Spleen (tissue), 7 donors: ENCODE measurements at regions not wholly inside any gene's neighbourhood (a gene's known extent, or its start where the extent isn't known, plus 50 kb on each side); places are given as distances from the start of the nearest gene placed in this dataset.

Experiments
- POLR2A ChIP-seq, 3 donors: fragments of 450-650 bp; IDR thresholded peaks; one replicate each; pipeline ENCODE4 v1.5.1; 2017; ENCODE audit warnings: antibody characterized with exemption in 3 of 3, mild to moderate bottlenecking in 1 of 3
- POLR2AphosphoS5 ChIP-seq, 3 donors: sonication (generic); formaldehyde crosslinking; IDR thresholded peaks; one replicate each; pipeline ENCODE4 v1.5.1; 2017; ENCODE audit warnings: antibody characterized with exemption in 3 of 3
- TF ChIP-seq, protein P1 (sequence below), 11 experiments: fragments of 200-600 bp in 7 of 11; fragments of 450-650 bp in 4 of 11; sonication (generic) in 4 of 11; IDR thresholded peaks in 8 of 11; conservative IDR thresholded peaks in 3 of 11; 1 replicate in 7 of 11; 2 replicates in 4 of 11; pipeline versions ENCODE4 v1.4.0 to v1.8.0; 2016 to 2021; ENCODE audit warnings: antibody characterized with exemption in 11 of 11, inconsistent platforms in 4 of 11, mild to moderate bottlenecking in 1 of 11
- donor health status: DM: no; HTN: no; CAD: no; lungs with moderate emphysema.
- donor health status: DM: no; HTN: no; CAD: no.
- donor health status: DM: no; HTN: no; CAD: no.

DNA sequence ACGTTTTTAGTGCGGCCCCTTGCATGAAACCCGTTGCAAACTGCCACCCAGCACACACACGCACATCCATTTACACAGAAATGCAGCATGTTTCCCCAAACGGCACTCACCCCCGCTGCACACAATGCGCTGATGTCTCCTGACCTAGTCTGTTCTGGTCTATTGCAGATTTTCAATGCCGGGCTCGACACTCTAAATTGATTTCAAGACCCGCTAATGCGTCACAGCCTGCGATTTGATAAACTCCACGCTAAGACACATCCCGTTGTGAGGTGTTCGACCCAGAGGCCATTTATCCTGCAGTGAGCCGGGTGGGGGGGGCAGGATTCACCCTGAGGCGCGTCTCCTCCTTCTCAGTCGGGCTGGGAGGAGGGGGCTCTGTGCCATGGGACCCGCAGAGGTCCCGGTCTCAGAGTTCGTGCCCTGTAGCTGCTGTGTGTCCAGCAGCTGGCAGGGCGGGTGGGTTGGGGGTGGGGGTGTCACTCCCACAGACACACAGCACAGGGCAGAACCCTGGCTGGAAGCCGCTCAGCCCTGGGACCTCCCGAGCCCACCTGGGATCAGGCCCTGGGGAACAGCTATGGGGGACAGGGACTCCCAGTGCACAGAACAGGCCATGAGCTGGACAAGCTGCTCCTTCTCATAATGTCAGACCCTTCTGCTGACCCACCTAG, 367.9 kb downstream of the PREX1 start:
- TF ChIP-seq, protein P1, sequence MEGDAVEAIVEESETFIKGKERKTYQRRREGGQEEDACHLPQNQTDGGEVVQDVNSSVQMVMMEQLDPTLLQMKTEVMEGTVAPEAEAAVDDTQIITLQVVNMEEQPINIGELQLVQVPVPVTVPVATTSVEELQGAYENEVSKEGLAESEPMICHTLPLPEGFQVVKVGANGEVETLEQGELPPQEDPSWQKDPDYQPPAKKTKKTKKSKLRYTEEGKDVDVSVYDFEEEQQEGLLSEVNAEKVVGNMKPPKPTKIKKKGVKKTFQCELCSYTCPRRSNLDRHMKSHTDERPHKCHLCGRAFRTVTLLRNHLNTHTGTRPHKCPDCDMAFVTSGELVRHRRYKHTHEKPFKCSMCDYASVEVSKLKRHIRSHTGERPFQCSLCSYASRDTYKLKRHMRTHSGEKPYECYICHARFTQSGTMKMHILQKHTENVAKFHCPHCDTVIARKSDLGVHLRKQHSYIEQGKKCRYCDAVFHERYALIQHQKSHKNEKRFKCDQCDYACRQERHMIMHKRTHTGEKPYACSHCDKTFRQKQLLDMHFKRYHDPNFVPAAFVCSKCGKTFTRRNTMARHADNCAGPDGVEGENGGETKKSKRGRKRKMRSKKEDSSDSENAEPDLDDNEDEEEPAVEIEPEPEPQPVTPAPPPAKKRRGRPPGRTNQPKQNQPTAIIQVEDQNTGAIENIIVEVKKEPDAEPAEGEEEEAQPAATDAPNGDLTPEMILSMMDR (IDR thresholded peaks at IDR 0.05 in 8 of 11, conservative IDR thresholded peaks at IDR 0.05 in 3 of 11) = no peak
- TF ChIP-seq POLR2A (IDR thresholded peaks at IDR 0.05) (no peak), POLR2AphosphoS5 (IDR thresholded peaks at IDR 0.05) (no peak)
